Heart left ventricle (tissue), 16 donors: ENCODE measurements at regions not wholly inside any gene's neighbourhood (a gene's known extent, or its start where the extent isn't known, plus 50 kb on each side); places are given as distances from the start of the nearest gene placed in this dataset.

Experiments used
- ATAC-seq, 4 donors: fragments of 200-7000 bp; cut with Tn5 transposase; one replicate each; pipeline ENCODE4 v1.9.1; 2020 to 2022; ENCODE audit warnings: moderate library complexity in 4 of 4, mild to moderate bottlenecking in 3 of 4, moderate number of reproducible peaks in 1 of 4
- DNase-seq, 5 donors: peaks; one replicate each; pipeline ENCODE4 v3.0.0-alpha.2; 2020
- H3K27ac ChIP-seq, 12 donors: fragments of 200-600 bp; sonication (generic) in 4 of 12; one replicate each; pipeline versions ENCODE4 v1.5.0 to v1.8.0; 2016 to 2022; ENCODE audit warnings: mild to moderate bottlenecking in 2 of 12
- H3K27me3 ChIP-seq, 9 donors: fragments of 200-600 bp; sonication (generic) in 2 of 9; one replicate each; pipeline versions ENCODE4 v1.5.1 to v1.8.0; 2016 to 2022; ENCODE audit warnings: mild to moderate bottlenecking in 3 of 9
- H3K36me3 ChIP-seq, 9 donors: fragments of 200-600 bp; sonication (generic) in 2 of 9; one replicate each; pipeline versions ENCODE4 v1.5.0 to v1.8.0; 2018 to 2022; ENCODE audit warnings: mild to moderate bottlenecking in 2 of 9
- H3K4me1 ChIP-seq, 12 donors: fragments of 200-600 bp; sonication (generic) in 4 of 12; one replicate each; pipeline versions ENCODE4 v1.5.0 to v1.8.0; 2016 to 2022; ENCODE audit warnings: mild to moderate bottlenecking in 3 of 12
- H3K4me3 ChIP-seq, 12 donors: fragments of 200-600 bp; sonication (generic) in 4 of 12; one replicate each; pipeline versions ENCODE4 v1.5.0 to v1.8.0; 2017 to 2022; ENCODE audit warnings: mild to moderate bottlenecking in 9 of 12, moderate library complexity in 4 of 12
- H3K9me3 ChIP-seq, 12 donors: fragments of 200-600 bp; sonication (generic) in 4 of 12; one replicate each; pipeline versions ENCODE4 v1.5.0 to v1.8.0; 2016 to 2022; ENCODE audit warnings: mild to moderate bottlenecking in 1 of 12
- CTCF ChIP-seq, 12 donors: fragments of 200-600 bp; sonication (generic) in 4 of 12; IDR thresholded peaks; one replicate each; pipeline versions ENCODE4 v1.5.0 to v1.8.0; 2018 to 2022; ENCODE audit warnings: antibody characterized with exemption in 12 of 12, mild to moderate bottlenecking in 5 of 12
- POLR2A ChIP-seq, 2 donors: fragments of 450-650 bp; IDR thresholded peaks; one replicate each; pipeline ENCODE4 v1.6.1; 2017; ENCODE audit warnings: antibody characterized with exemption in 2 of 2, mild to moderate bottlenecking in 2 of 2, moderate library complexity in 2 of 2
- WGBS, 4 donors: extraction: QIAGEN DNeasy Blood & Tissue Kit in 2 of 4; methylation state at CpG; one replicate each; pipeline versions ENCODE4 v1.1.5 to v1.1.7; 2013 to 2018; 5-methylcytosine and 5-hydroxymethylcytosine counted together
- intact Hi-C, 10 donors: fragments of 100-400 bp; cut with DNase I; formaldehyde crosslinking; loops; one replicate each; pipeline versions ENCODE4 v1.11.1 to v1.14.2; 2022
- donor health status: ischemic (EF 13 %, LVEDD 7.1; RV severe dilation, severe dysfunction).
- donor health status: healthy with polysubstance abuse.
- donor health status: DM: no; HTN: yes; CAD: no.
- donor health status: DM: no; HTN: no; CAD: no.
- donor health status: ischemic (EF 25% LVEDD 6.9; RV normal size, moderate dysfunction).
- donor health status: ischemic (EF 25% LVEDD 5.7; RV mildly dilated, moderate dysfunction).
- donor health status: healthy.
- donor health status: DM: yes; HTN: yes; CAD: no.
- donor health status: ischemic (EF 35%, LVEDD 5.7; RV mildly dilated, moderate dysfunction).
- donor health status: nonischemic (EF 11% LVEDD 7.7; RV severe dilation, severe dysfunction).
- donor health status: DM: yes; HTN: yes; CAD: no.
- donor health status: PGD.
- donor health status: ischemic (EF 29% LVEDD 5.4; RV normal size, mild dysfunction).
- donor health status: nonischemic (EF 23%, LVEDD 6.1; RV moderate dilation, normal function).

DNA sequence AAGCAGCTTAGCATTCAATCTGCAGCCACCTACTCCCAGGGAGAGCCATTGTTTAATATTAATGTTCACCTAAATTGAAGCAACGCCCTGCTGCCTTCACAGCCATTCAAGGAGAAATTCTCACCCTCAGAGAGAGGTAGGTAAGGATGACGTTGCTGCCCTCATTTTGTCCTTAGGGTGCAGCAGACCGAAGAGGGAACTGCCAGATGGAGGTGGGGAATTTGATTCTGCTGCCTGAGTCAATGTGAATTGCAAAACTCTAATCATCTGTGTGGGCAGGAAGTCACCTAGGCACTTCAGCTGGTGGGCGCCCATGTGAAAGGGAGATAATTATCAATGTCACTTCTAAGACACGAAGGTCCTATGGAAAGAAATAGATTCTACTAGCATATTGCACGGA is 503.4 kb downstream of the TBC1D4 start:
- Histone ChIP-seq H3K4me3 (no peak overlapping the region), H3K27me3 (no peaks in the 10 kb centered on the region), H3K9me3 (no peaks in the 10 kb centered on the region), H3K36me3 (no peaks in the 10 kb centered on the region), H3K4me1 (no peaks in the 10 kb centered on the region), H3K27ac (no peak overlapping the region)
- intact Hi-C loops = no loop called here
- ATAC-seq (no peak), DNase-seq (no peak)
- WGBS, 4 donors = 72 to 81% (median 75%) methylated on average over 6 of the region's 6 CpGs
- TF ChIP-seq POLR2A (IDR thresholded peaks at IDR 0.05) (no peak), CTCF (IDR thresholded peaks at IDR 0.05) (no peak)

GRCh38 chr13:74977498-74977897 is 504.5 kb downstream of the TBC1D4 start:
- Histone ChIP-seq H3K4me1 (no peaks in the 10 kb centered on the region), H3K4me3 (no peak overlapping the region), H3K9me3 (no peaks in the 10 kb centered on the region), H3K27ac (no peak overlapping the region), H3K27me3 (no peaks in the 10 kb centered on the region), H3K36me3 (no peaks in the 10 kb centered on the region)
- DNase-seq (no peak), ATAC-seq (no peak)
- intact Hi-C loops = no loop called here
- TF ChIP-seq CTCF (IDR thresholded peaks at IDR 0.05) (no peak), POLR2A (IDR thresholded peaks at IDR 0.05) (no peak)
- 87 to 98% (median 92%) methylated on average over 1 of the region's 1 CpG for whole genome bisulfite sequencing, 4 donors

- Histone ChIP-seq H3K36me3 (no peaks in the 10 kb centered on the region), H3K27me3 (no peaks in the 10 kb centered on the region), H3K4me3 (no peak overlapping the region), H3K4me1 (no peaks in the 10 kb centered on the region), H3K27ac (no peak overlapping the region), H3K9me3 (no peaks in the 10 kb centered on the region)
- WGBS, 4 donors = 82 to 84% (median 83%) methylated on average over 2 of the region's 2 CpGs
- DNase-seq = no peak
- no peak for ATAC-seq
- intact Hi-C loops = no loop called here
- no peak for TF ChIP-seq CTCF (IDR thresholded peaks at IDR 0.05)
- no peak for TF ChIP-seq POLR2A (IDR thresholded peaks at IDR 0.05)
Measured at GRCh38 chr13:74975111-74975510, 506.9 kb downstream of the TBC1D4 start.

DNA sequence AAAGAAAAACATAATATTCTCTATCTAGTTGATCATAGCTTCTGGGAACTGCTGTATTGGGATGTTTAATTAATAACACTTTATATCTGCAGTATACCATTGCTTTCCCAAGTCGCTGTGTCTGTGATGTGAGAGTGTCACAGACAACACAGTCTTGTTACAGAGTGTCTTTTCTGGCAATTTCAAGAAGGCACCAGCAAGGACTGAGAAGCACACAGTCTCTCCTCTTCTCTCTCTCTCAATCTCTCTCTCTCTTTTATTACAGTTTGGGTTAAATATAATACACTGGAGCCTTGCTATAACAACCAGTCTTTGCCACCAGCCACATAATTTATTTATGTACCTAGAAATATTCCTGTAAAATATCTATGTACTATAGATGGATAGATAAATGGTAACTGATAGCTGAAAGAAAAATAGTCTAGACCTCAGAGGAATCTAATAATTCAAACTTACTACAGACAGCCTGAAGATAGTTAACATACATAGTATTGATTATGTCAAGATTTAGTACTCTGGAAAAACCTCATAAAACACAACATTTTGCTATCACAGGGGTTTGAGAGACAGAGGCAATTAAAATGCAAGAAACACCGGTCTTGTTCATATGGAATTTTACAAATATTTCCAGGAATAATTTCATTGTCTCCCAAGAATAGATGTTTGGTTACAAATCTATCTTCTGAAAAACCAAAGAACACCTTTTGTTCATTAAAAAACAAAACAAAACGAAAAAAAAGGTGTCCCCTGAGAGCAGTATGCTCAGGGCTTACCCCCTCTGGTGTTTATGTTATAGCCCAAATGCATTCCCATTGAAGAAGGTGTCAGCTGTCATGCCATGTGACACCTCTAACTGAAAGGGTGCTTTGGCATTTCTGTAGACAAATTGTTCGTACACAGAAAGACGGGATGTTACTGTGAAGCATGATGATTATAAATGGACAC is 507.8 kb downstream of the TBC1D4 start:
- no peak for TF ChIP-seq CTCF (IDR thresholded peaks at IDR 0.05)
- TF ChIP-seq POLR2A (IDR thresholded peaks at IDR 0.05) = no peak
- no peak for DNase-seq
- Histone ChIP-seq H3K9me3 (no peaks in the 10 kb centered on the region), H3K27ac (no peak overlapping the region), H3K4me1 (no peaks in the 10 kb centered on the region), H3K36me3 (no peaks in the 10 kb centered on the region), H3K27me3 (no peaks in the 10 kb centered on the region), H3K4me3 (no peak overlapping the region)
- intact Hi-C loops = no loop called here
- 56 to 70% (median 64%) methylated on average over 5 of the region's 5 CpGs for WGBS, 4 donors
- ATAC-seq = no peak
